H1 (cell line): ENCODE measurements at regions not wholly inside any gene's neighbourhood (a gene's known extent, or its start where the extent isn't known, plus 50 kb on each side); places are given as distances from the start of the nearest gene placed in this dataset.
"Not testable (repeated sequence)": the region's sequence is repeated elsewhere in the genome, so short reads cannot be mapped to it uniquely, and the experiment has no call there.

Source experiments
- CTCF ChIA-PET: fragments of 300-600 bp; sonication (Branson Sonifier 250); formaldehyde crosslinking; loops from one replicate; lab custom pipeline; 2021; ENCODE audit not compliant: partially characterized antibody; lab: Charles Lee
- POLR2A ChIA-PET: fragments of 300-600 bp; sonication (Branson Sonifier 250); formaldehyde crosslinking; loops from one replicate; lab custom pipeline; 2021; ENCODE audit warnings: inconsistent platforms; ENCODE audit not compliant: partially characterized antibody; lab: Charles Lee
- DNase-seq, 2 experiments: peaks; one replicate each; pipeline versions ENCODE4 v3.0.0 to v3.0.0-alpha.2; 2010 to 2022; ENCODE audit warnings: low spot score in 2 of 2, low read depth in 1 of 2, mixed read lengths in 1 of 2
- FAIRE-seq: peaks from 2 replicates; lab custom pipeline; 2011; peaks lifted over from hg19 to GRCh38; lab: Jason Lieb, UNC
- H2AFZ ChIP-seq: 2 replicates; pipeline ENCODE4 v1.8.1; 2012; ENCODE audit warnings: low read length, inconsistent platforms
- H2AK5ac ChIP-seq: 2 replicates; pipeline ENCODE4 v1.6.1; 2013; ENCODE audit warnings: low read depth, low read length
- H2BK120ac ChIP-seq: replicated peaks from 2 replicates; pipeline ENCODE3; 2013; ENCODE audit warnings: low read depth, low read length, inconsistent platforms
- H2BK12ac ChIP-seq: 2 replicates; pipeline ENCODE4 v1.6.1; 2013; ENCODE audit warnings: low read depth, low read length
- H2BK15ac ChIP-seq: 2 replicates; pipeline ENCODE4 v1.6.1; 2013; ENCODE audit warnings: low read length
- H2BK20ac ChIP-seq: 2 replicates; pipeline ENCODE4 v1.6.1; 2013; ENCODE audit warnings: low read length
- H2BK5ac ChIP-seq: 2 replicates; pipeline ENCODE4 v1.6.1; 2013; ENCODE audit warnings: low read depth, low read length
- H3K14ac ChIP-seq: 2 replicates; pipeline ENCODE4 v1.6.1; 2013; ENCODE audit warnings: inconsistent platforms; ENCODE audit not compliant: insufficient read length
- H3K18ac ChIP-seq: 2 replicates; pipeline ENCODE4 v1.6.1; 2013; ENCODE audit warnings: low read length; ENCODE audit errors: extremely low read depth
- H3K23ac ChIP-seq: 2 replicates; pipeline ENCODE4 v1.6.1; 2013; ENCODE audit warnings: inconsistent platforms; ENCODE audit not compliant: insufficient read length
- H3K23me2 ChIP-seq: 2 replicates; pipeline ENCODE4 v1.6.1; 2013; ENCODE audit warnings: low read depth, low read length
- H3K27ac ChIP-seq: 2 replicates; pipeline ENCODE4 v1.6.1; 2011; ENCODE audit warnings: low read depth, low read length, inconsistent platforms
- H3K27me3 ChIP-seq, 4 experiments: replicated peaks in 1 of 4; 1 replicate in 1 of 4; 2 replicates in 3 of 4; pipeline versions ENCODE4 v1.6.1 to v1.8.1; 2011 to 2013; ENCODE audit warnings: low read length in 3 of 4, mild to moderate bottlenecking in 3 of 4, inconsistent platforms in 2 of 4, mixed read lengths in 2 of 4, moderate library complexity in 1 of 4; ENCODE audit not compliant: control insufficient read depth in 3 of 4, insufficient read depth in 3 of 4; ENCODE audit errors: extremely low read depth in 1 of 4
- H3K36me3 ChIP-seq, 4 experiments: 2 replicates each; pipeline versions ENCODE4 v1.6.1 to v1.8.1; 2011 to 2013; ENCODE audit warnings: mild to moderate bottlenecking in 4 of 4, low read length in 3 of 4, moderate library complexity in 2 of 4, control low read depth in 1 of 4, inconsistent platforms in 1 of 4; ENCODE audit not compliant: insufficient read depth in 4 of 4, control insufficient read depth in 2 of 4
- H3K4ac ChIP-seq: replicated peaks from 2 replicates; pipeline ENCODE3; 2013; ENCODE audit warnings: low read length, low read depth, mixed read lengths, inconsistent platforms; ENCODE audit not compliant: insufficient read length
- H3K4me1 ChIP-seq, 4 experiments: replicated peaks in 1 of 4; 1 replicate in 1 of 4; 2 replicates in 3 of 4; pipeline versions ENCODE4 v1.6.1 to v1.8.1; 2011 to 2013; ENCODE audit warnings: low read length in 3 of 4, inconsistent platforms in 2 of 4, mixed read lengths in 1 of 4; ENCODE audit not compliant: insufficient read depth in 4 of 4, control insufficient read depth in 3 of 4
- H3K4me2 ChIP-seq, 2 experiments: 2 replicates each; pipeline versions ENCODE4 v1.6.1 to v1.8.1; 2011 to 2013; ENCODE audit warnings: low read depth in 2 of 2, low read length in 2 of 2, control low read depth in 1 of 2, inconsistent platforms in 1 of 2, mild to moderate bottlenecking in 1 of 2; ENCODE audit not compliant: insufficient read depth in 1 of 2
- H3K4me3 ChIP-seq, 4 experiments: fragments of 200-600, 300-600 bp in 1 of 4; sonication (generic), shearing (Covaris generic), sonication (Bioruptor Twin) in 1 of 4; 2 replicates each; pipeline versions ENCODE4 v1.5.1 to v1.8.1; 2011 to 2016; ENCODE audit warnings: low read length in 4 of 4, low read depth in 3 of 4, control low read depth in 2 of 4, inconsistent platforms in 2 of 4, mild to moderate bottlenecking in 2 of 4, mixed read lengths in 1 of 4, moderate library complexity in 1 of 4; ENCODE audit not compliant: insufficient read depth in 2 of 4; ENCODE audit errors: extremely low read depth in 1 of 4
- H3K56ac ChIP-seq: replicated peaks from 2 replicates; pipeline ENCODE3; 2013; ENCODE audit warnings: low read depth, mild to moderate bottlenecking, mixed read lengths, low read length, inconsistent platforms; ENCODE audit not compliant: insufficient read length
- H3K79me1 ChIP-seq: 2 replicates; pipeline ENCODE4 v1.6.1; 2013; ENCODE audit warnings: low read depth, low read length, control low read depth
- H3K79me2 ChIP-seq, 2 experiments: 2 replicates each; pipeline versions ENCODE4 v1.6.1 to v1.8.1; 2012 to 2013; ENCODE audit warnings: low read length in 2 of 2, mild to moderate bottlenecking in 2 of 2, inconsistent platforms in 1 of 2; ENCODE audit not compliant: insufficient read depth in 2 of 2, control insufficient read depth in 1 of 2
- H3K9ac ChIP-seq, 4 experiments: replicated peaks in 1 of 4; 1 replicate in 1 of 4; 2 replicates in 3 of 4; pipeline versions ENCODE4 v1.6.1 to v1.8.1; 2011 to 2013; ENCODE audit warnings: low read depth in 3 of 4, low read length in 3 of 4, control low read depth in 2 of 4, mild to moderate bottlenecking in 2 of 4, moderate library complexity in 2 of 4, inconsistent platforms in 1 of 4; ENCODE audit errors: extremely low read depth in 1 of 4
- H3K9me3 ChIP-seq, 2 experiments: 2 replicates each; pipeline versions ENCODE4 v1.6.1 to v1.8.1; 2012 to 2013; ENCODE audit warnings: mild to moderate bottlenecking in 2 of 2, moderate library complexity in 2 of 2, control low read depth in 1 of 2, inconsistent platforms in 1 of 2, low read depth in 1 of 2, low read length in 1 of 2, mixed read lengths in 1 of 2; ENCODE audit not compliant: insufficient read depth in 2 of 2
- H4K20me1 ChIP-seq, 2 experiments: replicated peaks in 1 of 2; 2 replicates each; pipeline versions ENCODE3 to v1.8.1; 2011 to 2013; ENCODE audit warnings: inconsistent platforms in 2 of 2, low read length in 2 of 2, mild to moderate bottlenecking in 1 of 2; ENCODE audit not compliant: insufficient read depth in 2 of 2, control insufficient read depth in 1 of 2
- H4K5ac ChIP-seq: 2 replicates; pipeline ENCODE4 v1.6.1; 2013; ENCODE audit warnings: low read length, low read depth, mixed read lengths, inconsistent platforms; ENCODE audit not compliant: insufficient read length
- H4K8ac ChIP-seq: 2 replicates; pipeline ENCODE4 v1.8.0; 2013; ENCODE audit warnings: mild to moderate bottlenecking, moderate library complexity, low read length, inconsistent platforms; ENCODE audit not compliant: insufficient read depth; ENCODE audit errors: extremely low read depth
- H4K91ac ChIP-seq: replicated peaks from 2 replicates; pipeline ENCODE3; 2013; ENCODE audit warnings: low read length, mixed read lengths, inconsistent platforms; ENCODE audit not compliant: insufficient read length
- WGBS, 2 experiments: shearing (Covaris generic) in 1 of 2; methylation state at CpG; one replicate each; pipeline versions ENCODE4 v1.1.6 to v1.1.7; 2013 to 2015; ENCODE audit warnings: low lambda C conversion rate in 2 of 2, mixed read lengths in 2 of 2, inconsistent platforms in 1 of 2, low coverage in 1 of 2, missing lambda C conversion rate in 1 of 2; ENCODE audit not compliant: insufficient replicate concordance in 2 of 2, insufficient coverage in 1 of 2, insufficient read length in 1 of 2; ENCODE audit errors: extremely low coverage in 1 of 2, missing lambda C conversion rate in 1 of 2; 5-methylcytosine and 5-hydroxymethylcytosine counted together

- H3K56ac ChIP-seq, H3K79me1 ChIP-seq, H3K4me2 ChIP-seq, H3K23me2 ChIP-seq, H3K36me3 ChIP-seq, H2BK5ac ChIP-seq, H3K4ac ChIP-seq, H2BK12ac ChIP-seq, H3K4me3 ChIP-seq, H3K4me1 ChIP-seq, H4K5ac ChIP-seq, H3K27me3 ChIP-seq, H3K9ac ChIP-seq, H3K9me3 ChIP-seq, H2BK120ac ChIP-seq, H2BK20ac ChIP-seq, H3K14ac ChIP-seq, H3K79me2 ChIP-seq, H4K8ac ChIP-seq, H3K23ac ChIP-seq, H3K18ac ChIP-seq, FAIRE-seq, DNase-seq, H4K91ac ChIP-seq, H2BK15ac ChIP-seq, H4K20me1 ChIP-seq, POLR2A ChIA-PET, H2AFZ ChIP-seq, H2AK5ac ChIP-seq, H3K27ac ChIP-seq: not testable (repeated sequence)
- WGBS, 2 experiments: 92% methylated on average over 4 of the region's 4 CpGs; no CpG with 5 or more reads in 1 of the 2 experiments
- CTCF ChIA-PET: interaction anchor here (1.3 kb wide), 1 partner anchor 21 kb away, joined by 3 read pairs; no protein-coding TSS in a partner anchor
Measured at GRCh38 chr6:8282946-8283345, 152.4 kb downstream of the SLC35B3 start.
